ENCODE measurements at regions not wholly inside any gene's neighbourhood (a gene's known extent, or its start where the extent isn't known, plus 50 kb on each side); places are given as distances from the start of the nearest gene placed in this dataset.

GRCh38 chrX:121921258-121921657 lies 873.8 kb downstream of the GLUD2 start:
- H4K20me1 ChIP-seq (ENCODE audit: insufficient read depth, low read length), result no peaks in the 10 kb centered on the region
- no peak for TF ChIP-seq CTCF (IDR thresholded peaks at IDR 0.05; ENCODE audit: extremely low read depth, low read depth, low read length)
- no peak for DNase-seq (ENCODE audit: insufficient read length, low spot score, missing footprints)
- H3K9me3 ChIP-seq (ENCODE audit: low read depth, low read length), result peaks cover 2% of the 10 kb centered on the region
- no peak overlapping the region for H3K4me3 ChIP-seq (ENCODE audit: insufficient read depth, low read length)
- H3K4me1 ChIP-seq (ENCODE audit: insufficient read depth, low read length), result no peaks in the 10 kb centered on the region
- no peak overlapping the region for H3K27ac ChIP-seq (ENCODE audit: low read depth, low read length)
- H3K79me2 ChIP-seq (ENCODE audit: insufficient read depth, low read length), result no peaks in the 10 kb centered on the region
- H3K27me3 ChIP-seq (ENCODE audit: insufficient read depth, low read length), result no peaks in the 10 kb centered on the region
- H3K36me3 ChIP-seq (ENCODE audit: insufficient read depth, low read length), result no peaks in the 10 kb centered on the region
- H3K4me2 ChIP-seq (ENCODE audit: insufficient read depth, low read length), result no peak overlapping the region
- H2AFZ ChIP-seq (ENCODE audit: low read length), result no peak overlapping the region

- Histone ChIP-seq H3K27ac (ENCODE audit: low read depth, low read length) (no peak overlapping the region), H3K4me3 (ENCODE audit: insufficient read depth, low read length) (no peak overlapping the region), H3K4me2 (ENCODE audit: insufficient read depth, low read length) (no peak overlapping the region), H4K20me1 (ENCODE audit: insufficient read depth, low read length) (no peaks in the 10 kb centered on the region), H3K4me1 (ENCODE audit: insufficient read depth, low read length) (no peaks in the 10 kb centered on the region), H3K27me3 (ENCODE audit: insufficient read depth, low read length) (no peaks in the 10 kb centered on the region), H3K9me3 (ENCODE audit: low read depth, low read length) (no peaks in the 10 kb centered on the region), H3K79me2 (ENCODE audit: insufficient read depth, low read length) (no peaks in the 10 kb centered on the region), H3K36me3 (ENCODE audit: insufficient read depth, low read length) (no peaks in the 10 kb centered on the region), H2AFZ (ENCODE audit: low read length) (no peak overlapping the region)
- TF ChIP-seq CTCF (IDR thresholded peaks at IDR 0.05; ENCODE audit: extremely low read depth, low read depth, low read length), result no peak
- DNase-seq (ENCODE audit: insufficient read length, low spot score, missing footprints), result no peak
These were observed 884.2 kb downstream of the GLUD2 start for GRCh38 chrX:121931567-121931966.

GRCh38 chrX:121932688-121933087 lies 885.3 kb downstream of the GLUD2 start:
- Histone ChIP-seq H4K20me1 (ENCODE audit: insufficient read depth, low read length) (no peaks in the 10 kb centered on the region), H2AFZ (ENCODE audit: low read length) (no peak overlapping the region), H3K4me3 (ENCODE audit: insufficient read depth, low read length) (no peak overlapping the region), H3K79me2 (ENCODE audit: insufficient read depth, low read length) (no peaks in the 10 kb centered on the region), H3K27me3 (ENCODE audit: insufficient read depth, low read length) (no peaks in the 10 kb centered on the region), H3K4me1 (ENCODE audit: insufficient read depth, low read length) (no peaks in the 10 kb centered on the region), H3K9me3 (ENCODE audit: low read depth, low read length) (no peaks in the 10 kb centered on the region), H3K4me2 (ENCODE audit: insufficient read depth, low read length) (no peak overlapping the region), H3K36me3 (ENCODE audit: insufficient read depth, low read length) (no peaks in the 10 kb centered on the region), H3K27ac (ENCODE audit: low read depth, low read length) (no peak overlapping the region)
- no peak for TF ChIP-seq CTCF (IDR thresholded peaks at IDR 0.05; ENCODE audit: extremely low read depth, low read depth, low read length)
- DNase-seq (ENCODE audit: insufficient read length, low spot score, missing footprints), result no peak

DNA sequence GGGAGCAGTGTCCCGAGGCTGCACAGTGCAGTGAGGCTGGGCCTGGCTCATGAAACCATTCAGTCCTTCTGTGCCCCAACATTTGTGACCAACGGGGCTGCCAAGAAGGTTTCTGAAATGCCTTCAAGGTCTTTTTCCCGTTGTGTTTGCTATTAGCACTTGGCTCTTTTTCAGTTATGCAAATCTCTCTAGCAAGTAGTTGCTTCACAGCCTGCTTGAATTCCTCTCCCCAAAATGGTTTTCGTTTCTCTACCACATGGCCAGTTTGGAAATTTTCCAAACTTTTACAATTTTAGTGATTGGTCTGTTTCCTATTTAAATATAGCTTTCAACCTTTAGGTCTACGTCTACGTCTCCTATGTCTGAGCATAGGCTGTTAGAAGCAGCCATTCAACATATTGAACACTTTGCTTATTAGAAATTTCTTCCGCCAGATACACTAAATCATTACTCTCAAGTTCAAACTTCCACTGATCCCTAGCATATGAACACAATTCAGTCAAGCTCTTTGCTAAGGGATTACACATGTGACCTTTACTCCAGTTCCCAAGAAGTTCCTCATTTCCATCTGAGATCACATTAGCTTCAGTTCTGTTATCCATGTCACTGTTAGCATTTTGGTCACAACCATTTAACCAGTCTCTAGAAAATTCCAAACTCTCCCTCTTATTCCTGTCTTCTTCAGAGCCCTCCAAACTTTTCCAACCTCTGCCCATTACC lies 901.8 kb downstream of the GLUD2 start:
- H3K4me3 ChIP-seq (ENCODE audit: insufficient read depth, low read length), result no peak overlapping the region
- no peak for TF ChIP-seq CTCF (IDR thresholded peaks at IDR 0.05; ENCODE audit: extremely low read depth, low read depth, low read length)
- H3K27ac ChIP-seq (ENCODE audit: low read depth, low read length), result no peak overlapping the region

More for the DNA sequence above, 901.8 kb downstream of the GLUD2 start:
- no peak for DNase-seq (ENCODE audit: insufficient read length, low spot score, missing footprints)
- Histone ChIP-seq H3K79me2 (ENCODE audit: insufficient read depth, low read length) (no peaks in the 10 kb centered on the region), H3K36me3 (ENCODE audit: insufficient read depth, low read length) (no peaks in the 10 kb centered on the region), H2AFZ (ENCODE audit: low read length) (no peak overlapping the region), H3K9me3 (ENCODE audit: low read depth, low read length) (peaks cover 7% of the 10 kb centered on the region), H3K4me2 (ENCODE audit: insufficient read depth, low read length) (no peak overlapping the region), H3K27me3 (ENCODE audit: insufficient read depth, low read length) (no peaks in the 10 kb centered on the region), H3K4me1 (ENCODE audit: insufficient read depth, low read length) (no peaks in the 10 kb centered on the region), H4K20me1 (ENCODE audit: insufficient read depth, low read length) (no peaks in the 10 kb centered on the region)

Measured in osteoblast (primary cell).